ENCODE measurements at regions not wholly inside any gene's neighbourhood (a gene's known extent, or its start where the extent isn't known, plus 50 kb on each side); places are given as distances from the start of the nearest gene placed in this dataset.
"Not testable (repeated sequence)": the region's sequence is repeated elsewhere in the genome, so short reads cannot be mapped to it uniquely, and the experiment has no call there.

GRCh38 chr1:230561570-230561969 is 80.7 kb upstream of the COG2 start:
- DNase-seq, result no peak
- no peaks in the 10 kb centered on the region for H3K36me3 ChIP-seq (ENCODE audit: control insufficient read depth in 4 of 4, insufficient read depth in 4 of 4, low read length in 3 of 4)
- no peaks in the 10 kb centered on the region for H3K4me1 ChIP-seq (ENCODE audit: control extremely low read depth in 1 of 4, control insufficient read depth in 4 of 4, insufficient read depth in 4 of 4, low read length in 3 of 4)
- CTCF ChIA-PET, result no interaction called here
- peaks cover 0 to 13% (median 7%) of the 10 kb centered on the region in 5 experiments for H3K27me3 ChIP-seq (replicated peaks in 2 of 5; ENCODE audit: control insufficient read depth in 4 of 5, insufficient read depth in 5 of 5, low read length in 4 of 5)
- WGBS (ENCODE audit: insufficient coverage), result 100% methylated on average over 4 of the region's 4 CpGs
- no peak overlapping the region for H3K27ac ChIP-seq (ENCODE audit: insufficient read depth in 1 of 2, low read depth in 1 of 2, low read length in 2 of 2, poor library complexity in 1 of 2, severe bottlenecking in 2 of 2)
- POLR2A ChIA-PET, result no interaction called here
- H3K4me3 ChIP-seq (ENCODE audit: control insufficient read depth in 1 of 7, extremely low read depth in 1 of 7, insufficient read depth in 4 of 7, low read depth in 2 of 7, low read length in 6 of 7), result no peak overlapping the region
- H3K9me3 ChIP-seq (ENCODE audit: control extremely low read depth in 1 of 5, control insufficient read depth in 4 of 5, insufficient read depth in 2 of 5, low read depth in 1 of 5, low read length in 4 of 5), result peaks cover 0 to 5% (median 0%) of the 10 kb centered on the region in 5 experiments

- ChIA-PET CTCF (no interaction called here), POLR2A (no interaction called here)
- Histone ChIP-seq H3K9me3 (ENCODE audit: control extremely low read depth in 1 of 5, control insufficient read depth in 4 of 5, insufficient read depth in 2 of 5, low read depth in 1 of 5, low read length in 4 of 5) (no peaks in the 10 kb centered on the region), H3K4me1 (ENCODE audit: control extremely low read depth in 1 of 4, control insufficient read depth in 4 of 4, insufficient read depth in 4 of 4, low read length in 3 of 4) (no peaks in the 10 kb centered on the region), H3K36me3 (ENCODE audit: control insufficient read depth in 4 of 4, insufficient read depth in 4 of 4, low read length in 3 of 4) (no peaks in the 10 kb centered on the region), H3K4me3 (ENCODE audit: control insufficient read depth in 1 of 7, extremely low read depth in 1 of 7, insufficient read depth in 4 of 7, low read depth in 2 of 7, low read length in 6 of 7) (no peak overlapping the region), H3K27me3 (replicated peaks in 2 of 5; ENCODE audit: control insufficient read depth in 4 of 5, insufficient read depth in 5 of 5, low read length in 4 of 5) (peaks cover 0 to 8% (median 3%) of the 10 kb centered on the region in 5 experiments), H3K27ac (ENCODE audit: insufficient read depth in 1 of 2, low read depth in 1 of 2, low read length in 2 of 2, poor library complexity in 1 of 2, severe bottlenecking in 2 of 2) (no peak overlapping the region)
- DNase-seq, result no peak
- WGBS (ENCODE audit: insufficient coverage), result 90% methylated on average over 5 of the region's 5 CpGs
These were observed 84.0 kb upstream of the COG2 start for GRCh38 chr1:230558324-230558723.

GRCh38 chr1:230556453-230556852 is 85.8 kb upstream of the COG2 start:
- Histone ChIP-seq H3K36me3 (ENCODE audit: control insufficient read depth in 4 of 4, insufficient read depth in 4 of 4, low read length in 3 of 4) (no peaks in the 10 kb centered on the region), H3K4me1 (ENCODE audit: control extremely low read depth in 1 of 4, control insufficient read depth in 4 of 4, insufficient read depth in 4 of 4, low read length in 3 of 4) (no peaks in the 10 kb centered on the region), H3K9me3 (ENCODE audit: control extremely low read depth in 1 of 5, control insufficient read depth in 4 of 5, insufficient read depth in 2 of 5, low read depth in 1 of 5, low read length in 4 of 5) (no peaks in the 10 kb centered on the region), H3K4me3 (ENCODE audit: control insufficient read depth in 1 of 7, extremely low read depth in 1 of 7, insufficient read depth in 4 of 7, low read depth in 2 of 7, low read length in 6 of 7) (no peak overlapping the region), H3K27me3 (replicated peaks in 2 of 5; ENCODE audit: control insufficient read depth in 4 of 5, insufficient read depth in 5 of 5, low read length in 4 of 5) (peaks cover 0 to 10% (median 2%) of the 10 kb centered on the region in 5 experiments), H3K27ac (ENCODE audit: insufficient read depth in 1 of 2, low read depth in 1 of 2, low read length in 2 of 2, poor library complexity in 1 of 2, severe bottlenecking in 2 of 2) (no peak overlapping the region)
- no CpG with 5 or more reads among the region's 5 CpGs for WGBS (ENCODE audit: insufficient coverage)
- POLR2A ChIA-PET, result no interaction called here
- DNase-seq, result no peak
- CTCF ChIA-PET, result no interaction called here

GRCh38 chr1:230555814-230556213 is 86.5 kb upstream of the COG2 start:
- Histone ChIP-seq H3K27me3 (replicated peaks in 2 of 5; ENCODE audit: control insufficient read depth in 4 of 5, insufficient read depth in 5 of 5, low read length in 4 of 5) (peaks cover 0 to 10% (median 2%) of the 10 kb centered on the region in 5 experiments), H3K36me3 (ENCODE audit: control insufficient read depth in 4 of 4, insufficient read depth in 4 of 4, low read length in 3 of 4) (no peaks in the 10 kb centered on the region), H3K4me3 (ENCODE audit: control insufficient read depth in 1 of 7, extremely low read depth in 1 of 7, insufficient read depth in 4 of 7, low read depth in 2 of 7, low read length in 6 of 7) (no peak overlapping the region), H3K4me1 (ENCODE audit: control extremely low read depth in 1 of 4, control insufficient read depth in 4 of 4, insufficient read depth in 4 of 4, low read length in 3 of 4) (no peaks in the 10 kb centered on the region), H3K9me3 (ENCODE audit: control extremely low read depth in 1 of 5, control insufficient read depth in 4 of 5, insufficient read depth in 2 of 5, low read depth in 1 of 5, low read length in 4 of 5) (no peaks in the 10 kb centered on the region), H3K27ac (ENCODE audit: insufficient read depth in 1 of 2, low read depth in 1 of 2, low read length in 2 of 2, poor library complexity in 1 of 2, severe bottlenecking in 2 of 2) (no peak overlapping the region)
- WGBS (ENCODE audit: insufficient coverage), result no CpG with 5 or more reads among the region's 1 CpG
- no peak for DNase-seq
- ChIA-PET CTCF (no interaction called here), POLR2A (no interaction called here)

- no peak overlapping the region for H3K27ac ChIP-seq (ENCODE audit: insufficient read depth in 1 of 2, low read depth in 1 of 2, low read length in 2 of 2, poor library complexity in 1 of 2, severe bottlenecking in 2 of 2)
- H3K4me3 ChIP-seq (ENCODE audit: control insufficient read depth in 1 of 7, extremely low read depth in 1 of 7, insufficient read depth in 4 of 7, low read depth in 2 of 7, low read length in 6 of 7), result no peak overlapping the region
- 100% methylated on average over 1 of the region's 2 CpGs for WGBS (ENCODE audit: insufficient coverage)
- ChIA-PET CTCF (no interaction called here), POLR2A (interaction anchor here (0.7 kb wide), 1 partner anchor 674 kb away, joined by 3 read pairs; no protein-coding TSS in a partner anchor)
- H3K27me3 ChIP-seq (replicated peaks in 2 of 5; ENCODE audit: control insufficient read depth in 4 of 5, insufficient read depth in 5 of 5, low read length in 4 of 5), result peaks cover 0 to 4% (median 2%) of the 10 kb centered on the region in 5 experiments
- no peaks in the 10 kb centered on the region for H3K4me1 ChIP-seq (ENCODE audit: control extremely low read depth in 1 of 4, control insufficient read depth in 4 of 4, insufficient read depth in 4 of 4, low read length in 3 of 4)
- no peaks in the 10 kb centered on the region for H3K36me3 ChIP-seq (ENCODE audit: control insufficient read depth in 4 of 4, insufficient read depth in 4 of 4, low read length in 3 of 4)
- H3K9me3 ChIP-seq (ENCODE audit: control extremely low read depth in 1 of 5, control insufficient read depth in 4 of 5, insufficient read depth in 2 of 5, low read depth in 1 of 5, low read length in 4 of 5), result no peaks in the 10 kb centered on the region
- DNase-seq, result no peak
These were observed 89.4 kb upstream of the COG2 start for GRCh38 chr1:230552880-230553279.

GRCh38 chr1:230550945-230551344 is 91.3 kb upstream of the COG2 start:
- CTCF ChIA-PET; DNase-seq; H3K9me3 ChIP-seq (ENCODE audit: control extremely low read depth in 1 of 5, control insufficient read depth in 4 of 5, insufficient read depth in 2 of 5, low read depth in 1 of 5, low read length in 4 of 5); H3K27me3 ChIP-seq (replicated peaks in 2 of 5; ENCODE audit: control insufficient read depth in 4 of 5, insufficient read depth in 5 of 5, low read length in 4 of 5); H3K4me1 ChIP-seq (ENCODE audit: control extremely low read depth in 1 of 4, control insufficient read depth in 4 of 4, insufficient read depth in 4 of 4, low read length in 3 of 4); H3K27ac ChIP-seq (ENCODE audit: insufficient read depth in 1 of 2, low read depth in 1 of 2, low read length in 2 of 2, poor library complexity in 1 of 2, severe bottlenecking in 2 of 2); H3K36me3 ChIP-seq (ENCODE audit: control insufficient read depth in 4 of 4, insufficient read depth in 4 of 4, low read length in 3 of 4); POLR2A ChIA-PET; H3K4me3 ChIP-seq (ENCODE audit: control insufficient read depth in 1 of 7, extremely low read depth in 1 of 7, insufficient read depth in 4 of 7, low read depth in 2 of 7, low read length in 6 of 7): not testable (repeated sequence)
- WGBS (ENCODE audit: insufficient coverage), result 80% methylated on average over 1 of the region's 3 CpGs

GRCh38 chr1:230550428-230550827 is 91.9 kb upstream of the COG2 start:
- WGBS (ENCODE audit: insufficient coverage), result no CpG with 5 or more reads among the region's 1 CpG

More at GRCh38 chr1:230550428-230550827, 91.9 kb upstream of the COG2 start:
- Histone ChIP-seq H3K27me3 (replicated peaks in 2 of 5; ENCODE audit: control insufficient read depth in 4 of 5, insufficient read depth in 5 of 5, low read length in 4 of 5) (peaks cover 0 to 7% (median 2%) of the 10 kb centered on the region in 5 experiments), H3K36me3 (ENCODE audit: control insufficient read depth in 4 of 4, insufficient read depth in 4 of 4, low read length in 3 of 4) (no peaks in the 10 kb centered on the region), H3K4me1 (ENCODE audit: control extremely low read depth in 1 of 4, control insufficient read depth in 4 of 4, insufficient read depth in 4 of 4, low read length in 3 of 4) (no peaks in the 10 kb centered on the region), H3K4me3 (ENCODE audit: control insufficient read depth in 1 of 7, extremely low read depth in 1 of 7, insufficient read depth in 4 of 7, low read depth in 2 of 7, low read length in 6 of 7) (no peak overlapping the region), H3K27ac (ENCODE audit: insufficient read depth in 1 of 2, low read depth in 1 of 2, low read length in 2 of 2, poor library complexity in 1 of 2, severe bottlenecking in 2 of 2) (no peak overlapping the region), H3K9me3 (ENCODE audit: control extremely low read depth in 1 of 5, control insufficient read depth in 4 of 5, insufficient read depth in 2 of 5, low read depth in 1 of 5, low read length in 4 of 5) (no peaks in the 10 kb centered on the region)
- ChIA-PET POLR2A (no interaction called here), CTCF (no interaction called here)
- no peak for DNase-seq

All from common myeloid progenitor, CD34-positive (primary cell).